Kidney epithelial cell (primary cell): ENCODE measurements at regions not wholly inside any gene's neighbourhood (a gene's known extent, or its start where the extent isn't known, plus 50 kb on each side); places are given as distances from the start of the nearest gene placed in this dataset.

Source experiments
- DNase-seq: peaks from one replicate; pipeline ENCODE4 v3.0.0-alpha.2; 2010; ENCODE audit warnings: low read depth
- H3K27me3 ChIP-seq: 2 replicates; pipeline ENCODE4 v1.6.0; 2011; ENCODE audit warnings: low read length; ENCODE audit not compliant: control insufficient read depth, insufficient read depth
- H3K36me3 ChIP-seq: 2 replicates; pipeline ENCODE4 v1.5.1; 2011; ENCODE audit warnings: low read length; ENCODE audit not compliant: control insufficient read depth, insufficient read depth
- H3K4me3 ChIP-seq: 2 replicates; pipeline ENCODE4 v1.5.1; 2011; ENCODE audit warnings: low read depth, mild to moderate bottlenecking, control low read depth, low read length
- CTCF ChIP-seq: IDR thresholded peaks from 2 replicates; pipeline ENCODE4 v1.5.1; 2011; ENCODE audit warnings: mild to moderate bottlenecking, moderate library complexity, low read length, control low read depth, inconsistent platforms; ENCODE audit not compliant: insufficient read depth, poor library complexity, severe bottlenecking

DNA sequence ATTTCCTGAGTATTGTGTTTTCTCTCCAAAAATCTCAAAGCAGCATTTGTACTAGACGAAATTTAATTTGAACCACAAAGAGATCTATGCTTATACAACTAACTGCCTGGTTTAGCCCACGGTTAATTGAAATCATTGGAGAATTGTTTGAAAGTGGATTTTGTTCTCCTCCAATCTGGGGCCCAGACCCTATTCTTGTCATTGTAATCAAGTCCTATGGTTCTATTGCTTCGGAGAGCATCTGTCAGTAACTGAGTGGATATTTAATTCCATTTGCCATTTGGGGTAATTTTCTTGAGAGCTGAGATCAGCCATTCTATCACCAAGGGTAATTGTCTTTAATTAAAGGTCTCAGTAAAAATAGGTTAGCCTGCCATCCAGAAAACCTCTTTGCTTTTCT is 117.0 kb upstream of the KCNG1 start:
- DNase-seq, result no peak
- peaks cover 12% of the 10 kb centered on the region for H3K27me3 ChIP-seq
- no peaks in the 10 kb centered on the region for H3K36me3 ChIP-seq
- TF ChIP-seq CTCF, result no peak
- H3K4me3 ChIP-seq, result no peak overlapping the region

- H3K4me3 ChIP-seq, result no peak overlapping the region
- H3K36me3 ChIP-seq, result no peaks in the 10 kb centered on the region
- DNase-seq, result no peak
- no peak for TF ChIP-seq CTCF
- H3K27me3 ChIP-seq, result peaks cover 8% of the 10 kb centered on the region
Measured at GRCh38 chr20:51138576-51138975, 115.7 kb upstream of the KCNG1 start.

DNA sequence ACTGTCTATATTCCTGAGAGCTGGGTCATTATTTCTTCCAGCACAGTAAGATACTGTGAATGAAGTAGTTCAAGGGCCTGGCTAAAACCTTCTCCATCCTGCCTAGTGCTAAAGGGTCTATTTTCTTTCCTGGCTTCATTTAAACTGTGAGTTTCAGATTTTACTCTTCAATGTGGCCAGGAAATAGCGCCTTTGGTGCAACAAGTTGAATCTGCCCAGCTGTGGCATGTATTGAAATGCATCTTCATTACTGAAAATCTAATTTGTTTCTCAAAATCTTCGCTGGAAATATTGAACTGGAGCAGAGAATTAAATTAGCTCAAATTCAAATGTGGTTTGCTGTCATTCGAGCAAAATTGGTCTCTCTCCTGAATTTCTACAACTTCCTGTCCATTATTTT is 114.6 kb upstream of the KCNG1 start:
- TF ChIP-seq CTCF, result no peak
- Histone ChIP-seq H3K36me3 (no peaks in the 10 kb centered on the region), H3K27me3 (peaks cover 3% of the 10 kb centered on the region), H3K4me3 (no peak overlapping the region)
- DNase-seq, result no peak

DNA sequence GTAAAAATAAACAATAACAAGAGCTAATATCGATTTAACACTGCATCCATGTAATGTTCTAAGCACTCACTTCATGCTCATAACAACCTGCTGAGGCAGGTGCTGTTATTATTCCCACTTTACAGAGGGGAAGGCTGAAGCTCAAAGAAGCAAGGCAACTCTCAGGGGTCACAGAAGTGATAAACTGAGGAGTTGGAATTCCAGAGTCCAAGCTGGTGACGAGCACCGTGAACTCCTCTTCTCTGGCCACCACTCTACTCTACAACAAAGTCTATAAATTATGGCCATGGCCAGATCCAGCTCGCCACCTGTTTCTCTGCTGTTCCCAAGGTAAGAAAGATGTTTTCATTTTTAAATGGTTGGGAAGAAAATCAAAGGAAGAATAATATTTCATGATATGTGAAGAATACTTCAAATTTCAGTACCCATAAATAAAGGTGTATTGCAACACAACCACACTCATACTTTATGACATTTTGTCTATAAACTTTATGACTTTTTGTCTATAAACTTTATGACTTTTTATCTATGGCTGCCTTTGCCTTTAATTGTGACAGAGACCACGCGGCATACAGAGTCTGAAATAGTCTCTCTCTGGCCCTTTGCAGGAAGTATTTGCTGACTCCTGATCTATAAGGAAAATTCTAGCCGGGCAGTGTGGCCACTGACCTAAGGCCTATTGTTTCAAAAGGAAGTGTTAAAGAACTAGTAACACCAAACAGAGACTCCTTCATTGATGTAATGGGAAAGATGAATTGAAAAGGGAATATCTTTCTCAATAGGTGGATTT is 113.2 kb upstream of the KCNG1 start:
- H3K4me3 ChIP-seq, result no peak overlapping the region
- no peak for DNase-seq
- no peak for TF ChIP-seq CTCF

GRCh38 chr20:51134405-51134804 is 111.5 kb upstream of the KCNG1 start:
- H3K27me3 ChIP-seq, result no peaks in the 10 kb centered on the region
- no peak for DNase-seq
- no peak for TF ChIP-seq CTCF
- H3K4me3 ChIP-seq, result no peak overlapping the region
- H3K36me3 ChIP-seq, result no peaks in the 10 kb centered on the region

More for the DNA sequence above, 113.2 kb upstream of the KCNG1 start:
- Histone ChIP-seq H3K36me3 (no peaks in the 10 kb centered on the region), H3K27me3 (peaks cover 2% of the 10 kb centered on the region)

GRCh38 chr20:51132279-51132678 is 109.4 kb upstream of the KCNG1 start:
- H3K4me3 ChIP-seq, result no peak overlapping the region
- no peaks in the 10 kb centered on the region for H3K36me3 ChIP-seq
- no peak for TF ChIP-seq CTCF
- H3K27me3 ChIP-seq, result no peaks in the 10 kb centered on the region
- no peak for DNase-seq
